ENCODE measurements at regions not wholly inside any gene's neighbourhood (a gene's known extent, or its start where the extent isn't known, plus 50 kb on each side); places are given as distances from the start of the nearest gene placed in this dataset.

GRCh38 chr2:236483102-236483501 lies 86.5 kb upstream of the ACKR3 start:
- TF ChIP-seq CTCF (conservative IDR thresholded peaks at IDR 0.05; ENCODE audit: low read length) (no peak), EZH2phosphoT487 (IDR thresholded peaks at IDR 0.05; ENCODE audit: borderline replicate concordance) (no peak)
